PC-3 (cell line): ENCODE measurements at regions not wholly inside any gene's neighbourhood (a gene's known extent, or its start where the extent isn't known, plus 50 kb on each side); places are given as distances from the start of the nearest gene placed in this dataset.

Experiments
- EZH2 ChIP-seq: fragments of 300-600 bp; sonication (generic); IDR thresholded peaks from one replicate; pipeline ENCODE4 v1.6.1; 2017; ENCODE audit warnings: antibody characterized with exemption, mild to moderate bottlenecking, low read length; ENCODE audit not compliant: unreplicated experiment
- TF ChIP-seq, protein P1 (sequence below): fragments of 300-600 bp; sonication (generic); conservative IDR thresholded peaks from 2 replicates; pipeline ENCODE4 v1.5.1; 2017; ENCODE audit warnings: antibody characterized with exemption, low read depth, mild to moderate bottlenecking, low read length

GRCh38 chr7:54906963-54907362 lies 111.9 kb upstream of the EGFR start:
- TF ChIP-seq, protein P1, sequence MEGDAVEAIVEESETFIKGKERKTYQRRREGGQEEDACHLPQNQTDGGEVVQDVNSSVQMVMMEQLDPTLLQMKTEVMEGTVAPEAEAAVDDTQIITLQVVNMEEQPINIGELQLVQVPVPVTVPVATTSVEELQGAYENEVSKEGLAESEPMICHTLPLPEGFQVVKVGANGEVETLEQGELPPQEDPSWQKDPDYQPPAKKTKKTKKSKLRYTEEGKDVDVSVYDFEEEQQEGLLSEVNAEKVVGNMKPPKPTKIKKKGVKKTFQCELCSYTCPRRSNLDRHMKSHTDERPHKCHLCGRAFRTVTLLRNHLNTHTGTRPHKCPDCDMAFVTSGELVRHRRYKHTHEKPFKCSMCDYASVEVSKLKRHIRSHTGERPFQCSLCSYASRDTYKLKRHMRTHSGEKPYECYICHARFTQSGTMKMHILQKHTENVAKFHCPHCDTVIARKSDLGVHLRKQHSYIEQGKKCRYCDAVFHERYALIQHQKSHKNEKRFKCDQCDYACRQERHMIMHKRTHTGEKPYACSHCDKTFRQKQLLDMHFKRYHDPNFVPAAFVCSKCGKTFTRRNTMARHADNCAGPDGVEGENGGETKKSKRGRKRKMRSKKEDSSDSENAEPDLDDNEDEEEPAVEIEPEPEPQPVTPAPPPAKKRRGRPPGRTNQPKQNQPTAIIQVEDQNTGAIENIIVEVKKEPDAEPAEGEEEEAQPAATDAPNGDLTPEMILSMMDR = no peak
- no peak for TF ChIP-seq EZH2
